ENCODE measurements at regions not wholly inside any gene's neighbourhood (a gene's known extent, or its start where the extent isn't known, plus 50 kb on each side); places are given as distances from the start of the nearest gene placed in this dataset.

GRCh38 chr16:6496996-6497395, 835.6 kb upstream of the RBFOX1 start:
- H3K9ac ChIP-seq (ENCODE audit: low read length in 3 of 3): no peak overlapping the region
- DNase-seq (no peak), FAIRE-seq (no peak)
- no peaks in the 10 kb centered on the region for H3K4me1 ChIP-seq (ENCODE audit: control insufficient read depth in 2 of 3, insufficient read depth in 2 of 3, low read depth in 1 of 3, low read length in 3 of 3)
- H3K36me3 ChIP-seq (ENCODE audit: control insufficient read depth in 2 of 3, insufficient read depth in 3 of 3, low read length in 3 of 3): no peaks in the 10 kb centered on the region
- peaks cover 0 to 3% (median 0%) of the 10 kb centered on the region in 3 donors for H3K9me3 ChIP-seq (ENCODE audit: control insufficient read depth in 2 of 3, insufficient read depth in 1 of 3, low read length in 3 of 3)
- no peaks in the 10 kb centered on the region for H3K27me3 ChIP-seq (ENCODE audit: control insufficient read depth, insufficient read depth, low read length)
- no peak for TF ChIP-seq CTCF (IDR thresholded peaks at IDR 0.05; ENCODE audit: borderline replicate concordance, extremely low read depth, insufficient read depth)
- H3K4me3 ChIP-seq (ENCODE audit: low read length in 3 of 3): no peak overlapping the region
- intact Hi-C loops (cut with DNase I): no loop called here
- H3K27ac ChIP-seq (ENCODE audit: low read depth in 2 of 2, low read length in 2 of 2): no peak overlapping the region

- no peak for FAIRE-seq
- DNase-seq: no peak
Measured at GRCh38 chr16:6495486-6496210, 837.0 kb upstream of the RBFOX1 start.

GRCh38 chr16:6494716-6495115, 837.9 kb upstream of the RBFOX1 start:
- no peaks in the 10 kb centered on the region for H3K36me3 ChIP-seq (ENCODE audit: control insufficient read depth in 2 of 3, insufficient read depth in 3 of 3, low read length in 3 of 3)
- H3K27me3 ChIP-seq (ENCODE audit: control insufficient read depth, insufficient read depth, low read length): no peaks in the 10 kb centered on the region
- intact Hi-C loops (cut with DNase I): no loop called here
- H3K4me3 ChIP-seq (ENCODE audit: low read length in 3 of 3): no peak overlapping the region
- H3K4me1 ChIP-seq (ENCODE audit: control insufficient read depth in 2 of 3, insufficient read depth in 2 of 3, low read depth in 1 of 3, low read length in 3 of 3): no peaks in the 10 kb centered on the region
- no peak overlapping the region for H3K9ac ChIP-seq (ENCODE audit: low read length in 3 of 3)
- no peak for FAIRE-seq
- H3K27ac ChIP-seq (ENCODE audit: low read depth in 2 of 2, low read length in 2 of 2): no peak overlapping the region
- TF ChIP-seq CTCF (IDR thresholded peaks at IDR 0.05; ENCODE audit: borderline replicate concordance, extremely low read depth, insufficient read depth): no peak
- DNase-seq: no peak
- H3K9me3 ChIP-seq (ENCODE audit: control insufficient read depth in 2 of 3, insufficient read depth in 1 of 3, low read length in 3 of 3): no peaks in the 10 kb centered on the region

More at GRCh38 chr16:6495486-6496210, 837.0 kb upstream of the RBFOX1 start:
- no peaks in the 10 kb centered on the region for H3K36me3 ChIP-seq (ENCODE audit: control insufficient read depth in 2 of 3, insufficient read depth in 3 of 3, low read length in 3 of 3)
- H3K4me1 ChIP-seq (ENCODE audit: control insufficient read depth in 2 of 3, insufficient read depth in 2 of 3, low read depth in 1 of 3, low read length in 3 of 3): no peaks in the 10 kb centered on the region
- no peak for TF ChIP-seq CTCF (IDR thresholded peaks at IDR 0.05; ENCODE audit: borderline replicate concordance, extremely low read depth, insufficient read depth)
- intact Hi-C loops (cut with DNase I): no loop called here
- H3K9ac ChIP-seq (ENCODE audit: low read length in 3 of 3): no peak overlapping the region
- no peaks in the 10 kb centered on the region for H3K9me3 ChIP-seq (ENCODE audit: control insufficient read depth in 2 of 3, insufficient read depth in 1 of 3, low read length in 3 of 3)
- no peak overlapping the region for H3K4me3 ChIP-seq (ENCODE audit: low read length in 3 of 3)
- no peak overlapping the region for H3K27ac ChIP-seq (ENCODE audit: low read depth in 2 of 2, low read length in 2 of 2)
- H3K27me3 ChIP-seq (ENCODE audit: control insufficient read depth, insufficient read depth, low read length): no peaks in the 10 kb centered on the region

GRCh38 chr16:6493555-6493954, 839.1 kb upstream of the RBFOX1 start:
- FAIRE-seq: no peak
- TF ChIP-seq CTCF (IDR thresholded peaks at IDR 0.05; ENCODE audit: borderline replicate concordance, extremely low read depth, insufficient read depth): no peak
- no peaks in the 10 kb centered on the region for H3K27me3 ChIP-seq (ENCODE audit: control insufficient read depth, insufficient read depth, low read length)
- H3K27ac ChIP-seq (ENCODE audit: low read depth in 2 of 2, low read length in 2 of 2): no peak overlapping the region
- no peaks in the 10 kb centered on the region for H3K4me1 ChIP-seq (ENCODE audit: control insufficient read depth in 2 of 3, insufficient read depth in 2 of 3, low read depth in 1 of 3, low read length in 3 of 3)
- H3K4me3 ChIP-seq (ENCODE audit: low read length in 3 of 3): no peak overlapping the region
- H3K9ac ChIP-seq (ENCODE audit: low read length in 3 of 3): no peak overlapping the region
- H3K36me3 ChIP-seq (ENCODE audit: control insufficient read depth in 2 of 3, insufficient read depth in 3 of 3, low read length in 3 of 3): no peaks in the 10 kb centered on the region
- no peak for DNase-seq
- intact Hi-C loops (cut with DNase I): no loop called here
- H3K9me3 ChIP-seq (ENCODE audit: control insufficient read depth in 2 of 3, insufficient read depth in 1 of 3, low read length in 3 of 3): no peaks in the 10 kb centered on the region
